ENCODE measurements at regions not wholly inside any gene's neighbourhood (a gene's known extent, or its start where the extent isn't known, plus 50 kb on each side); places are given as distances from the start of the nearest gene placed in this dataset.

DNA sequence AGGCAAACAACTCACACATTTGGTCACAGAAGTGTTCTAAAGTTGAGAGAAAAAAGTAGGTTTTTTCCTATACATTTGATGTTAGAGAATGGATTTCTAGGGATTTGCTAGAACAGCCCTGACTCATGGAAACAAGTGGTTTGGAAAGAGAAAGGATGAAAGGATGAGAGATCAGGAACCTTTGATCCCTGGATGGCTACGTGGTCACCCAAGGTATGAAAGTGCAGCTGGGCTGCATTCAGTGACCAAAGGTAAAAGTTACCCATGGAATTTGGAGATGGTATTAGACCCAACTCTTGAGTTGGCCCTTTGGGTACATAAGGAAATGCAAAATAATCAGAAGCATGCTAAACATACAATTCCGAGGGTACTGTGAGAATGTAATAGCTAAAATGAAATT, 61.3 kb upstream of the SPIN1 start:
- DNase-seq (ENCODE audit: extremely low read depth, low read depth): no peak
- TF ChIP-seq CTCF (IDR thresholded peaks at IDR 0.05; ENCODE audit: low read depth, low read length): no peak

DNA sequence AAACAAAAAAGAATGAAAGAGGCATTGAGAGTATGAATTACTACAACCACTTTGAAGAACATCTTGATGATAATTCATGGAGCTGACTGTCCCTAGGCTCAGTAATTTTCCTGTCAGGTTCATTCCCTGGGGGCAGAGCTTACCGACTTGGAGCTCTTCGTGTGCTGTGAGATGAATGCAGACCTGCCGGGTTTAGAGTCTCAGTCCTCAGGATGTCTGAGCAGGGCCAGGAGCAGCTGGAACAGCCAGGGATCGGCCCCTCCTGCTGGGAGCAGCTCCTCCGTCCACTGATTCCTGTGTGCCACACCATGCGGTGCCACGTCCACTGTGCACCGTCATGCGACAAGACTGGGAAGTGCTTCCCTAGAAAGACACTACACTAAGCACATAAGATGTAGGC, 62.2 kb upstream of the SPIN1 start:
- TF ChIP-seq CTCF (IDR thresholded peaks at IDR 0.05; ENCODE audit: low read depth, low read length): no peak
- no peak for DNase-seq (ENCODE audit: extremely low read depth, low read depth)

DNA sequence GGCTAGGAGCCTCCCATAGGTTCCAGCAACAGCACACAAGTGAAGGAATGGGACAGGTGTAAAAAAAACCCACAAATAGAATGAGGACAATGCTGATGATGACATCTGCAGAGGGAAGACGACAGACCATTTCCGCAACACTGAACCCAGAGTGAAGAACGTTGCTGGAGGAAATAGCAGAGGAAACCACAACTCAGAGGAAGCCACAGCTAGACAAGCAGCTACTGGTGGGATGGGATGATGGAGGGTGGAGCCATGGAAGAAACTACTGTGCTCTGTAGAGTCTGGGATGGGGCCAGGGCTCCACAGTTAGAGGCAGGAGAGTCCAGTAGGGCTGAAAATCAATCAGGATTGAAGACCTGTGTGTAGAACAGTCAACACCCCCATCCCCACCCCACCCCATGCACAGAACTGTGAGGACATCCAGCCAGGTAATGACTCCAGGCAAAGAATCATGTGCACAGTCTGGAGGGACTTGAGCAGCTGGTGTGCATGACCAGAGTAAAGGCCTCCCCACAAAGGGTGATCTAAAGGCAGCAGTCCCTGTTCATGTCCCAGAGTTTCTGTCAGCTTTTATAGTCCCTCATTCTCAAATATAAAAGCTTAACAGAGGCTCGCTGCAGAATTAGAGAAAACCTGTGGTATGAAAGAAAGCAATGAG, 65.2 kb upstream of the SPIN1 start:
- no peak for TF ChIP-seq CTCF (IDR thresholded peaks at IDR 0.05; ENCODE audit: low read depth, low read length)
- DNase-seq (ENCODE audit: extremely low read depth, low read depth): no peak

- DNase-seq (ENCODE audit: extremely low read depth, low read depth): no peak
- no peak for TF ChIP-seq CTCF (IDR thresholded peaks at IDR 0.05; ENCODE audit: low read depth, low read length)
Measured at GRCh38 chr9:88321764-88322163, 66.5 kb upstream of the SPIN1 start.

DNA sequence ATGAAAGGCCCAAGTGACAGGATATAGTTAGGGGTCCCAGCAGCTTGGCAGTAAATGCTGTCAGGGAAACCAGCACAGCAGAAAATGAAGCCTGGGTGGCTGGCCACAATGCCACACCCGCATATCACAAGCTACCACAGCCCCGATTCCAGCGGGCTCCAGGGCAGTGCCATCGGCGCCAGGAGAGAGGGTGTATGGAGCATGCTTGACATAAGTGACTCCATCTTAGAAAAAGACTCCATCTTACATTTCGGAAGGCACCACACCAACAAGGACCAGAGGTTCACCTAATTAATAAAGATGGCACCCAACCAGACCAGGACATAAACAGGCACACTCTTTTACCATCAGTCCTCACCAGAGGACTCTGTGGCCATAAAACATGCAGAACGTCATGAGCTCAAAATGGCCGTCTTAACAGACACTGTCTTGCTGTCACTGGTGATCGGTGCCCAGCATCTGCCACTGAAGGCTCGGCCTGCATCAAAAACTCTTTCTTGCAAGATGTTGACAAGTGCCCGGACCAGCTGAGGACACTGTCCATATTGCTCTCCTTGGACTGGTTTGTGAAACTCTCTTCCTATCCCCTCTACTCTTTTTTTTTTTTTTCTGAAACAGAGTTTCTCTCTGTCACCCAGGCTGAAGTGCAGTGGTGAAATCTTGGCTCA, 67.4 kb upstream of the SPIN1 start:
- no peak for DNase-seq (ENCODE audit: extremely low read depth, low read depth)
- no peak for TF ChIP-seq CTCF (IDR thresholded peaks at IDR 0.05; ENCODE audit: low read depth, low read length)

GRCh38 chr9:88319936-88320747, 68.1 kb upstream of the SPIN1 start:
- TF ChIP-seq CTCF (IDR thresholded peaks at IDR 0.05; ENCODE audit: low read depth, low read length): no peak
- no peak for DNase-seq (ENCODE audit: extremely low read depth, low read depth)
